GM18519 (cell line): ENCODE measurements at regions not wholly inside any gene's neighbourhood (a gene's known extent, or its start where the extent isn't known, plus 50 kb on each side); places are given as distances from the start of the nearest gene placed in this dataset.
A peak's percentile ranks its signal among the peaks of the same experiment; 100 is the strongest.
"Not testable (repeated sequence)": the region's sequence is repeated elsewhere in the genome, so short reads cannot be mapped to it uniquely, and the experiment has no call there.

Experiments
- ATAC-seq: cut with Tn5 transposase; IDR thresholded peaks from one replicate; pipeline ENCODE4 v1.9.1; 2021; ENCODE audit warnings: mild to moderate bottlenecking, moderate library complexity; ENCODE audit not compliant: unreplicated experiment, low FRiP score

GRCh38 chr10:108090476-108091215 lies 926.1 kb upstream of the SORCS1 start:
- ATAC-seq = no peak

- no peak for ATAC-seq
These were observed 922.0 kb upstream of the SORCS1 start for GRCh38 chr10:108086502-108086901.

- no peak for ATAC-seq
These were observed 918.1 kb upstream of the SORCS1 start for GRCh38 chr10:108082596-108082995.

- no peak for ATAC-seq
These were observed 913.8 kb upstream of the SORCS1 start for GRCh38 chr10:108078263-108078662.

- ATAC-seq = no peak
These were observed 908.0 kb upstream of the SORCS1 start for GRCh38 chr10:108072466-108072865.

DNA sequence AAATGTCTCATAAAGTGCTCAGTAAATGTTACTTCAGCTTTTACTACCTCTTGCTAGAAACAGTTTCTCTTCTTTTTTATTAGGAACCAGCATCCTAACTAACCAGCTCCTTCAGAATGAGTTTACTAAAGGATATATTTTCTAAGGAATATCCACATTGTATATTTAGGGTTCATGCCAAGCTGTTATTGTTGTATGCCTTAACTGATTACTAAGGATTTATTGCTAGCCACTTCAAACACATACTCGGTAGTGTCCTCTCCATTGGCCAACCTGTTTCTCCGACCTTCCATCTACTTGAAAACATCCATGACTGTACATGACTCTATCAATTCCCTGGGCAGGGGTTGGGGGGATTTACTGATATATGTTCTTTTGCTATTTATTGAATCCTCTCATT lies 906.3 kb upstream of the SORCS1 start:
- ATAC-seq = no peak

DNA sequence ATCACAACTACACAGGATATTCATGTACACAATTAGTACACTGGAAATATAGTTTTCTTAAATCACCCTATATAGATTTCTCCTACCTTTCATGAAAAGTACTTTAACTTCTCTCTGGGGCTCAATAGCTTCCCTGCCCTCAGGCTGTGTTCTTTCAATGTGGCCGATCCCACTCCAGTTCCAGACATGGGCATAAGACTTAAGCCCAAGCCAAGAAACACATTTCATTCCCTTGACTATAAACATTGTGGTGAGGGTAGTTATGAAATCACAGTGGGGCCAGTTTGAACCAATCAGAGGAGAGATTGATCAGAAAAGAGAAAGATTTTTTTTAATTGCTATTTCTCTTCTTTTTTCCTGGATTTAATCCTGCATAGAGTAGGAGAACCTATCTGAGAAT lies 904.6 kb upstream of the SORCS1 start:
- ATAC-seq = no peak

DNA sequence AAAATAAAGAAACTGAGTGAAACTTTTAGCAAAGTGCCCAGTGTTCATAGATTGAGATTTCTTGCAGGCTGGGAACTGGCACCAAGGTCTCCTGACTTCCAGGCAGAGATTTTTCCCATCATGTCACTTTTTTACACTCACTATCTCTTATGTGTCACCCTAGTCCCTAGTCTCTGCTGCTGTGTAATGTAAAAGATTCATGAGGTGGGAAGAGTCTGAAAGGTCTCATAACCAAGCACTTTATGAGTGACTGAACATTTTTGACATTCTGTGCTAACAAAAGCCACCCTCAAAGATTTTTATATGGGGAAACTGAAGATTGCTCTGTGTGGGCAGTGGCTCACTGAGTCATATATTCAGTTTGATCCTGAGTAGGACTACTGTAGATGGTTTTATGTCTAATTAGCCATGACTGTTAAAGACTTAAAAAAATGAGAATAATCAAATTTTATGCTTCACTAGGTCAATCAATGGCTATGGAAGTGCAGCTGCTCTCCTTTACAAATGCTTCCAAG lies 900.3 kb upstream of the SORCS1 start:
- no peak for ATAC-seq

- no peak for ATAC-seq
These were observed 895.7 kb upstream of the SORCS1 start for GRCh38 chr10:108060246-108060645.

DNA sequence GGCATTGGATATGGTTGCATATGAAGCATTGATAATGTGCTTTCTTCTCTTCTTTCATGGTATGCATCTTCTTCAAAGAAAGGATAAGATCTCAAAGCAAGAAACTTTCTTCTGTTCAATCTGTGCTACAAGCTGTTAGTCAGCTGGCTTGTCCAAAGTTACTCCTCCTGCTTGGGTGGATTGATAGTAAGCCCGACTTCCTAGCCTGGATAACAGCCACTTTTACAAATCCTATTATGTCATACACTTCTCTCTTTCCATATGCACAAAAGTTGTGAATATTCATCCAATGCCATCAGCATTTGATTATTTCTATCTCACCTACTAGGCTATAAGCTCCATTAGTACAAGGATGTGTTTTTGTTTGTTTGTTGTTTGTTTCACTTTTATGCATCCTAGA lies 891.0 kb upstream of the SORCS1 start:
- no peak for ATAC-seq

GRCh38 chr10:108052981-108053380 lies 888.5 kb upstream of the SORCS1 start:
- ATAC-seq = no peak

DNA sequence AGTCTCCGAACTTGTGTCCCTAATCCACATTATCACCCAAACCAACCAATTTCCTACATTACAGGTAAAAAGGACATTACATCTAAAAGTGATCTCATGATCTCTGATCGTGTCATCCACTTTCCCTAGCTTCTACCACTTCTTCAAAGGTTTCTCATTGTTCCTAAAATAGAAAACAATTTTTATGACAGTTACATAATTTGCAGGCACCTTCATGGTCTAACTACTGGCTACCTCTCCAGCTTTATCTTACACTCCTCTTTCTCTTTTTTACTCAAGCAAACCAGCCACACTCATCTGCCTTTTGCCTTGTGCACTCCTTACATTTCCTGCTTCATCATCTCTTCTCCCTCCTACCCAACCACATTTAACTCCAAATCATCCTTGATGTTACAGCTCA lies 886.7 kb upstream of the SORCS1 start:
- ATAC-seq = no peak

DNA sequence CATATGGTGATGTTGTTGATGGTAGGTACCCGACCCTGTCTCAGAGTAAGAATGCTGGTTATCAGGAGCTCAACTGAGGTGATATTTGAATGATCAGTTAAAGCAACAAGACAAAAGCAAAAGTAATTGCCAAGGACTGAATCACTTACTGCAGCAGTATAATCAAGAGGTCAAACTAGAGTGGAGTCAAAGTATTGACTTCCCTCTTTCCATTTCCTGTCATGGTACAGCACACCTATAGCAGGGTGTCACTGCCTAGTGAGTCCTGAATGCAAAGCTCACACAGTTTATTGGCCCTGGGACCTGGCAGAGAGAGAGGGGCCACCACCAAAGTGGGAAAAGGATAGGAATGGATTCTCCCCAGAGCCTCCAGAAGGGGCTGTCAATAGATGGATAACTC lies 886.1 kb upstream of the SORCS1 start:
- no peak for ATAC-seq

DNA sequence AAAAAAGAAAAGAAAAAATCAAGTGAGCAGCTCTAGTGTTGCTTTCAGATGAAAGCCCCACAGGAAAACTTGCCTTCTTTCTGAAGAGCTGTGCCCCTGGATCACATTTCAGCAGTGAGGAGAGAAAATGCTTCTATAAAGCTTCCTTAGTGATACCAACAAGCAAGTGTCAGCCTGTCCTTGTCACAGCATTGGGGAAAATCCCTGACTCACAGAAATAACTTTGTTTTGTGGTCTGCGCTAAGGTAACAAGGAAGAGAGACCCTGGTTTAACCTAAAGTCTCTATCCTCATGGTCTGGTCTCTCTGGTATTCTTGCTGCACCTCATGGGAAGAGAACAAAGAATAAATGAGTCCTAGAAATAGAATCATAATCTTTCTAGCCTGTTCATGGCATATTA lies 885.2 kb upstream of the SORCS1 start:
- no peak for ATAC-seq

DNA sequence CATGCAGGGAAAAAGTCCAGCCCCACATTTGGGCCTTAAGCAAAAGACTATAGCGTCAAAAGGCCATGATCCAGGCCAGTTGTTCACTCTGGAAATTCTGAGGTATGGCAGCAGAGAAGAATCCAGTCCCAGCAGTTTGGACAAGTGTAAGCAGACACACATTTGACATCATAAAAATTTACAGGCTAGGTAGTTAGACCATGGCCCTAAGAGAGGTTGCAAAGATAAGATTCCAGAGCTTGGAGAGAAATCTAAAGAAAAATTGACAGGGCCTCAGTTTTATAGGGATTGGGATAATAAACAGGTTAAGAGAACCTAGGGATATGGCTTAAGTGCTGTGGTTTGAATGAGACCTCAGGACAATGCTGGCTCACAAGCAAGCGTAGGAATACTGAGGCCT lies 884.4 kb upstream of the SORCS1 start:
- ATAC-seq = no peak

DNA sequence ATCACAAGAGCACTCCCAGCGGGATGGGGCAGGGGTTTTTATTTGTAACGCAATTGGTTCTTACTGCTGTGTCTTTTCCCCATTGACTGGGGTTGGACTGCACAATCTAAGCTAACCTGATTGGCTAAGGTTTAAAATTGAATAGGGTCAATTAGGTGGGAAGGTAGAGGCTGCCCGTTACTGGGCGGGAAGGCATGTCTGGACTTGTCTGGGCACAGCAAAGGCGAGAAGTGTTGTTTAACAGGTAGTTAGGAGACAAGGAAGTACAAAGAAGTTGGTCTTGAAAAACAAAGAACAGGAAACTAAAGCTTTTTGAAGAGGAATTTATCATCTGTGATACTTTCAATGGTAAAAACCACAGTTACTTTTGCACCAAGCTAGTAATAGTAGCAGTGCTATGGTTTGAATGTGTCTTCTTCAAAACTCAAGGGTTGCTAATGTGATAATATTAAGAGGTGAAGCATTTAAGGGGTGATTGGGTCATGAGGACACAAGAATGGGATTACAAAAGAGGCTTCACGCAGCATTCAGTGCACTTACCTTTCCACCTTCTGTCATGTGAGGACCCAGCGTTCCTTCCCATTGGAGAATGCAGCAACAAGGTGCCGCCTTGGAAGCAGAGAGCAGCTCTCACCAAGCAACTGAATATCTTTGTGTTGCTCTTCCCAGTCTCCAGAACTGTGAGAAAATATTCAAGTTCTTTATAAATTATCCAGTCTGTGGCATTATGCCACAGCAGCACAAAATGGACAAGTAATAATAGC lies 875.5 kb upstream of the SORCS1 start:
- no peak for ATAC-seq

DNA sequence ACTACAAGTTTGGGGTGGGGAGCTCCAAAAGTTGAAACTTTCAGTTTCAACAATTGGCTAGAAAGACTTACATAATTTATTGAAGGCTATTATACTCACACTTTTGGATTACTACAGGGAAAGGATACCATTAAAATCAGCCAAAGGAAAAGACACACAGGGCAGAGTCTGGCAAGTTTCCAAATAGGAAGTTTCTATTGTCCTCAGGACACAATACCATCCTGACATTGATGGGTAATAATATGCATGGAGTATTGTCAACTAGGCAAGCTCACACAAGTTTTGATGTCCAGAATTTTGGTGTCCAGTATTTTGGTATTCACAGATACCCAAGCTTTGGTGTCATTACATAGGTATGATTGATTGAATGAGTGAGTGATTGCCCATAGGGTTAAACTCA lies 872.6 kb upstream of the SORCS1 start:
- no peak for ATAC-seq

GRCh38 chr10:108036265-108036664 lies 871.8 kb upstream of the SORCS1 start:
- ATAC-seq = no peak

DNA sequence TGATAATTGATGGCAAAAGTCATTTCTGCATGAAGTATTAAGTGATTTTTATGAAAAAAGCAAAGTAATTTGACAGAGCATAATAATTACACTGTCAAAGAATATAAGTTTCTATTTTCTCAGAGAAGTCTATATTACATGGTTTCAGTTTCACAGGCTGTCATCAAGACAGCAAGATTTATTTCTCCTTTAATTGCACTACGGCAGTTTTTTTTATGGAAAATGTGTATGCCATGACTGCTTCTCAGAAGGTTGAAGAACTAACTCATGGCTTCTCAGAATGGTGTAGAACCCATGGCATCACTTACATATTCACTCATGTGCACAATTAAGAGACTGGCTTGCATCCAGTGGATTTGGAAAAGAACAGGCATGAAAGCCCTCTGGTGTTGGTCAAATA lies 870.3 kb upstream of the SORCS1 start:
- no peak for ATAC-seq

DNA sequence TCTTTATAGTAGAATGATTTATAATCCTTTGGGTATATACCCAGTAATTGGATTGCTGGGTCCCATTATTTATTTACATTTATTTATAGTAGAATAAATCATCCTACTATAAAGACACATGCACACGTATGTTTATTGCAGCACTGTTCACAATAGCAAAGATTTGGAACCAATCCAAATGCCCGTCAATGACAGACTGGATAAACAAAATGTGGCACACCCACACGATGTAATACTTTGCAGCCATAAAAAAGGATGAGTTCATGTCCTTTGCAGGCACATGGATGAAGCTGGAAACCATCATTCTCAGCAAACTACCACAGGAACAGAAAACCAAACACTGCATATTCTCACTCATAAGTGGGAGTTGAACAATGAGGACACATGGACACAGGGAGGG lies 869.0 kb upstream of the SORCS1 start:
- not testable (repeated sequence) for ATAC-seq

- no peak for ATAC-seq
These were observed 867.0 kb upstream of the SORCS1 start for GRCh38 chr10:108031505-108031904.

DNA sequence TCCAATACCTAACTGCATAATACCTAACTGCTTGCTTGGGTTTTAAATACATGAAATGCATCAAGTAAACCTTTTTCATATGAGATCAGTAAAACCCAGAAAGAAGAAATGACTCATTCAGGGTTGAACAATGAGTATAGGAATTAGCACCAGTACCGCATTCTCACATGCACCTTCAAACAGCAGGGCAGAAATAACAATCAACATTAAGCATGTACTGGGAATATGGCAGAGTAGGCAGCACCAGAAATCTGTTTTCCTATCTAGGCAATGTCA lies 850.3 kb upstream of the SORCS1 start:
- ATAC-seq = peak; percentile 63
